GM12864 (cell line): ENCODE measurements at regions not wholly inside any gene's neighbourhood (a gene's known extent, or its start where the extent isn't known, plus 50 kb on each side); places are given as distances from the start of the nearest gene placed in this dataset.

ENCODE experiments used
- DNase-seq: peaks from one replicate; pipeline ENCODE4 v3.0.0-alpha.2; 2011; ENCODE audit warnings: low read depth
- H3K4me3 ChIP-seq: 2 replicates; pipeline ENCODE4 v1.5.1; 2011; ENCODE audit warnings: mild to moderate bottlenecking, low read depth, low read length, control low read depth
- CTCF ChIP-seq: IDR thresholded peaks from 2 replicates; pipeline ENCODE4 v1.5.1; 2011; ENCODE audit warnings: low read depth, mild to moderate bottlenecking, moderate library complexity, low read length, control low read depth, inconsistent platforms; ENCODE audit errors: missing control alignments

DNA sequence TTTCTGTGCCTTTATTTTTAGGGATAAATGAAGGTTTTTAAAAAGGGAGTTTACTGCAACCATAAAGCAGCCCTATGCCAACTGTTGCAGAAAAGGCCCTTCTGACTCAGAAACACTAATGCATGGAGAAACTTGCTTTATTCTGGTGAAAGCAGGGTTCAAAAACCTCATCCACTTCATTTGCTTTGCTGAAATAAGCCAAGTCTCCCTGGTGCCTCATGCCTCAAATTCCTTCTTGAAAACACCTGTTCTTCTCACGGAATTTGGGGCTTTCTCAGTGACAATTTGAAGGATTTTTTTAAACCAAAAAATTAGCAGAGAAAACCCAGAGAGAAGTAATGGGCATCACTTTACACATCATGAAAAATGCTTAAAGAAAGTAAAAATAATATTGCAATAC, 349.0 kb downstream of the PCDH7 start:
- no peak for DNase-seq
- TF ChIP-seq CTCF, result no peak

DNA sequence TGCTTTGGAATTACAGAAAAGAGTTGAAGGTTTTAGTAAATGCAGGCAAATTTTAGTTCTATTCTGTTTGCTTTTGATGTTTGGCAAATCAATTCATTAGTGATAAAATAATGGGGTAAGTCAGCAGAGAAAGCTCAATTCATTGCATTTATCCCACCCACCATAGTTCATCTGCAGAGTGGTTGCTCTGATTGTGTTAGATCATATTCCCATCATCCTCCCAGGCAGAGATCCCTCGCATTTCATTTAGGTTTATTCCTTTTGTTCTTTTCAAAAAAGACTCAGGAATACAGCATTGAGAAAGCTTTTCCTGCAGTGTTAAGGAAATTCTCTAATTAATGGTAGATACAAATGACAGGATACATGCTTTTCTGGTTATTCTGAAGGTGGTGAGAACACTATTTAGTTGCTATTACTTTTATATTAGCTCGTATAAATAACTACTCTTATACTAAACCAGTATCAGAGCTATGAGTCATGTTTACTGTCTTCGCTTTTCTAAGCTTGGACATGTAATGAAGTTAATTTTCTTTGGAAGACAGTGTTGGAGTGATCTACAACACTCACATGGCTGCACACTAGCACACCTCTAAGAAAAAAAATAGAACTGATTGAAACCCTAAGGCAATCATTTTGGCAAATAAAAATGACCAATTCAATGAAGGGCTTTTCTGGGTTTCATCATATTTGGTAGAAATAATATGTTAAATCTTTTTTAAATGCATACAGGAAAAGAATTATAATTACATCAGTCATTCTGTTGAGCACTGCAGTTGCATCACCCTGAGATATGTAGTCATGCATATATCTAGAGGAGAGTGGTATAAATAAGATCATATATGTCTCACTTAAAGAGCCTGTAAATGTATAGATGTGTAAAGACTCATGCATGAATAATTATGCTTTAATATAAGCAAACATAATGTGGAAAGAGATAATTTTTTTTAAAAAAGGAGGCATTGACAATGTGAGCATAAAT, 351.6 kb downstream of the PCDH7 start:
- DNase-seq, result no peak
- no peak for TF ChIP-seq CTCF
- no peak overlapping the region for H3K4me3 ChIP-seq

More for the DNA sequence above, 349.0 kb downstream of the PCDH7 start:
- H3K4me3 ChIP-seq, result no peak overlapping the region

DNA sequence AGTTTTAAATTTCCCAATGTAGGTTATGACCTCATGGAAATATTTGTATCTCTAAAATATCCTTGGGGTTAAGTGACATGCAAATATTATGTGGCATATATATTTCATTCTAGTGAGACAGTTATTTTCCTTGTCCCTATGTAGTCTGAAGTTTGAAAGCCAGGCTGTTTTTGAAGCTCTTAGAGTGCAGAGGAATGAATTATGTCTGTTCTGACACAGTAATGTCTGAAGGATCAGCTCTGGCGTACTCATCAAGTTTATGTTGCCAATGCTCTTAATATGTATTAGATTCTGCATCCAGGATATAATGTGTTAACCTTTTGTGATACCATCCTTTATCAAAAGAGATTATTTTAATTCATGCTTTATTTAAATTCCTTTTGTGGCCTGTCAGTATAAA, 355.8 kb downstream of the PCDH7 start:
- TF ChIP-seq CTCF, result no peak
- no peak overlapping the region for H3K4me3 ChIP-seq
- no peak for DNase-seq

DNA sequence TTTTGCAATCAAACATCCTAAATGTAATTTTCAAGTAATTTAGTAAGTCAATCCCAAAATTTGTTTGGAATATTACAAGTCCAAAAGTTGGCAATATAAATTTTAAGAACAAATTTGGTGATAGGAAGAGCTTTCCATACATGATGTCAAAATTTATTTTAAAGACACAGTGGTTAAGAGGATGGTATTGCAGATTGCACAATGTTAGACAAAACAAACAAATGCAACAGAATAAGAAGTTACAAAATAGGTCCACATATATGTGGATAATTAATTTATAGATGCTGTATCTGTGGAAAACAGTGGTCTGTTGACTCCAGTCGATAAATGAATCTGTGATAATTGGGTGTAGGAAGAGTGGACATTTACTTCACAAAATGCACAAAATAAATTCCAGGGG, 358.5 kb downstream of the PCDH7 start:
- TF ChIP-seq CTCF, result no peak
- no peak for DNase-seq
- no peak overlapping the region for H3K4me3 ChIP-seq

- no peak for DNase-seq
Observed at GRCh38 chr4:31080887-31081286, 360.7 kb downstream of the PCDH7 start.

DNA sequence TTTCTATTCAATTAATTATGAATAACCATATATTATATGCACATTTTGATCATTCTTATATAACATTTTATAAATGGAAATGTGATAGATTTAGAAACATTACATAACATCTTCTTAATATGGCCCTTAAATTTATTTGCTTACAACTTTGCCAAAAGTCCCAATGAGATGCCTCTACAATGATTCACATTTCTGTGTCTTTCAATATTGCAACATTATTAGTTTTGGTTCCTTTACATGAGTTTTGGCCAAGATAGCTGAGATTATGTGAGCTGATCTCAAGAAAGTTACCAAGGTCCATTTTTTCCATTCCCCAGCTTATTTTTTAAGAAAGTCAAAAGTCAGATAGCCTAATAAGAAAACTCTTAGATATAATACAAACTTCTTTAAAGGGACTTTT, 361.2 kb downstream of the PCDH7 start:
- no peak for DNase-seq
- TF ChIP-seq CTCF, result no peak
- no peak overlapping the region for H3K4me3 ChIP-seq

More at GRCh38 chr4:31080887-31081286, 360.7 kb downstream of the PCDH7 start:
- TF ChIP-seq CTCF, result no peak
- no peak overlapping the region for H3K4me3 ChIP-seq

DNA sequence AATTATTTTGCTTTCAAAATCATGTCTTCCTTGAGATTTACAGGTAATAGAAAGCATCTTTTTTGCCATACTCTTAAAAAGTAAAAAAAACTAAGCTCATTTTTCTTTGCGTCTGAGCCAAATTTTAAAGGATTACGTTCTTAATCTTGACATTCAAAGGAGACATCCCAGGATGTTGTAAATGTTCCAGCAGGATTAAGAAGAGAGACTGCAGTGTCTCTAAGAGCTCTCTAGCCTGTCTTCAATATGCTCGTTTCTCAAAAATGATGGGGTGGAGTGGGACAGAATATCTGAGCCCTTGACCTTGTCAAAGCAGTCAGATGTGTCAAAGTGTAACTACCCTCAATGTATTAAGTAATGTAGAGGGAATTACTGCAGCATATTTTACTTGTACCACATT, 363.3 kb downstream of the PCDH7 start:
- no peak for DNase-seq
- TF ChIP-seq CTCF, result no peak
- no peak overlapping the region for H3K4me3 ChIP-seq
